ENCODE measurements at regions not wholly inside any gene's neighbourhood (a gene's known extent, or its start where the extent isn't known, plus 50 kb on each side); places are given as distances from the start of the nearest gene placed in this dataset.

DNA sequence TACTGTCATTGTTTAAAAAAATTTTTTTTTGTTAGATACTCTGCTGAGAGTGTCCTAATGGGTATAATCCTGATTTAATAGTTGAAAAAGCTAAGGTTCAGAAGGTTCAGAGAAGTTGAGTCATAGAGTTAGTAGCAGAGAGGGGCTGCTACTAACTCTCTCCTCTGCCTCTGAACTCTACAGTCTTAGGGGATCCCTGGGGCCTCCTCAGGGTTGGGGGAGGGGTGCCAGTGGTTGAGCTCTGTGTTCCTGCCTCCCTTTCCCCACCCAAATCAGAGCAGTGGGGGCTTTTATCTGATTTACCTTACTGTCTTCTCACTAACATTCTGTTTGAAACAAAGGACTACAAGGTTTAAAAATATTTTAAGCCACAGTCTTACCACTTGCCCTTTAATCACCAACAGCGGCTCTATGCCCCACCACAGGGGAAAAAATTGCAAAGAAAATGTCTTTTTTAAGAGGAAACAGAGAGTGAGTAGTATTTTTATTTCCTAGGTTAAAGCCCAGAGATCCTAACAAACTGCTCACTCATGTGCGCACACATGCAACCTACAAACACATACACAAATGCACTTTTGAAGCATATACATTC lies 102.2 kb upstream of the ATP6AP2 start:
- TF ChIP-seq, protein P1, sequence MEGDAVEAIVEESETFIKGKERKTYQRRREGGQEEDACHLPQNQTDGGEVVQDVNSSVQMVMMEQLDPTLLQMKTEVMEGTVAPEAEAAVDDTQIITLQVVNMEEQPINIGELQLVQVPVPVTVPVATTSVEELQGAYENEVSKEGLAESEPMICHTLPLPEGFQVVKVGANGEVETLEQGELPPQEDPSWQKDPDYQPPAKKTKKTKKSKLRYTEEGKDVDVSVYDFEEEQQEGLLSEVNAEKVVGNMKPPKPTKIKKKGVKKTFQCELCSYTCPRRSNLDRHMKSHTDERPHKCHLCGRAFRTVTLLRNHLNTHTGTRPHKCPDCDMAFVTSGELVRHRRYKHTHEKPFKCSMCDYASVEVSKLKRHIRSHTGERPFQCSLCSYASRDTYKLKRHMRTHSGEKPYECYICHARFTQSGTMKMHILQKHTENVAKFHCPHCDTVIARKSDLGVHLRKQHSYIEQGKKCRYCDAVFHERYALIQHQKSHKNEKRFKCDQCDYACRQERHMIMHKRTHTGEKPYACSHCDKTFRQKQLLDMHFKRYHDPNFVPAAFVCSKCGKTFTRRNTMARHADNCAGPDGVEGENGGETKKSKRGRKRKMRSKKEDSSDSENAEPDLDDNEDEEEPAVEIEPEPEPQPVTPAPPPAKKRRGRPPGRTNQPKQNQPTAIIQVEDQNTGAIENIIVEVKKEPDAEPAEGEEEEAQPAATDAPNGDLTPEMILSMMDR (IDR thresholded peaks at IDR 0.05): no peak
- Histone ChIP-seq H3K4me3 (no peak overlapping the region), H3K27ac (no peak overlapping the region), H3K9me3 (no peaks in the 10 kb centered on the region), H3K36me3 (no peaks in the 10 kb centered on the region), H3K27me3 (no peaks in the 10 kb centered on the region), H3K4me1 (no peaks in the 10 kb centered on the region)
- DNase-seq (no peak), ATAC-seq (no peak)
- intact Hi-C loops (cut with DNase I): no loop called here

GRCh38 chrX:40476958-40477357 lies 103.8 kb upstream of the ATP6AP2 start:
- Histone ChIP-seq H3K4me3 (no peak overlapping the region), H3K36me3 (no peaks in the 10 kb centered on the region), H3K4me1 (peaks cover 0 to 7% of the 10 kb centered on the region in 2 donors), H3K27ac (no peak overlapping the region), H3K9me3 (no peaks in the 10 kb centered on the region), H3K27me3 (no peaks in the 10 kb centered on the region)
- no peak for DNase-seq
- TF ChIP-seq, protein P1 (IDR thresholded peaks at IDR 0.05): no peak
- ATAC-seq: no peak
- intact Hi-C loops (cut with DNase I): no loop called here

DNA sequence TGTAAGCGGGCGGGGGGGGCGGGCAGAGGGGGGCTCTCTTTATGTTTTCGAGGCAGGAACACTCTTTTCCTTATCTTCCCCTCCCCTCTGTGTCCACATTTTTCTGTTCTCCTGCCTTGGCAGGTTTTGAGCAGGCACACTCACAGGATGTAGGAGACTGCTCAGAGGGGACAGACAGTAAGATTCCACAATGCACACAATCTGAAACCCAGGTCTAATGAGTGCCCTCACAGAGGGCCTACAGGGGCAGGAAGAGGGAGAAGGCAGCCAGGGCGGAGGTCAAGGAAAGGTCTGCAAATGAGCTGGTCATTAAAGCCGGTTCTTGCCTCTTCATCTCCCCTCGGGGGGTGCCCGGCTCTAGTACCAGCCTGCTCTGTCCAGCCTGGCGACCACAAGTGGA lies 106.1 kb upstream of the ATP6AP2 start:
- intact Hi-C loops (cut with DNase I): no loop called here
- Histone ChIP-seq H3K4me3 (no peak overlapping the region), H3K27me3 (no peaks in the 10 kb centered on the region), H3K36me3 (no peaks in the 10 kb centered on the region), H3K9me3 (no peaks in the 10 kb centered on the region), H3K27ac (no peak overlapping the region), H3K4me1 (peaks cover 0 to 7% of the 10 kb centered on the region in 2 donors)
- ATAC-seq (no peak), DNase-seq (no peak)
- TF ChIP-seq, protein P1 (IDR thresholded peaks at IDR 0.05): no peak

- DNase-seq: peak in 3 of 4 donors; percentile 41 to 62 (median 60)
- H3K4me3 ChIP-seq: no peak overlapping the region
- H3K9me3 ChIP-seq: no peaks in the 10 kb centered on the region
- H3K27ac ChIP-seq: no peak overlapping the region
- intact Hi-C loops (cut with DNase I): no loop called here
- H3K36me3 ChIP-seq: no peaks in the 10 kb centered on the region
- H3K4me1 ChIP-seq: peaks cover 0 to 7% of the 10 kb centered on the region in 2 donors
- ATAC-seq: peak; percentile 66
- no peaks in the 10 kb centered on the region for H3K27me3 ChIP-seq
- TF ChIP-seq, protein P1 (IDR thresholded peaks at IDR 0.05): no peak
These were observed 106.6 kb upstream of the ATP6AP2 start for GRCh38 chrX:40474205-40474626.

DNA sequence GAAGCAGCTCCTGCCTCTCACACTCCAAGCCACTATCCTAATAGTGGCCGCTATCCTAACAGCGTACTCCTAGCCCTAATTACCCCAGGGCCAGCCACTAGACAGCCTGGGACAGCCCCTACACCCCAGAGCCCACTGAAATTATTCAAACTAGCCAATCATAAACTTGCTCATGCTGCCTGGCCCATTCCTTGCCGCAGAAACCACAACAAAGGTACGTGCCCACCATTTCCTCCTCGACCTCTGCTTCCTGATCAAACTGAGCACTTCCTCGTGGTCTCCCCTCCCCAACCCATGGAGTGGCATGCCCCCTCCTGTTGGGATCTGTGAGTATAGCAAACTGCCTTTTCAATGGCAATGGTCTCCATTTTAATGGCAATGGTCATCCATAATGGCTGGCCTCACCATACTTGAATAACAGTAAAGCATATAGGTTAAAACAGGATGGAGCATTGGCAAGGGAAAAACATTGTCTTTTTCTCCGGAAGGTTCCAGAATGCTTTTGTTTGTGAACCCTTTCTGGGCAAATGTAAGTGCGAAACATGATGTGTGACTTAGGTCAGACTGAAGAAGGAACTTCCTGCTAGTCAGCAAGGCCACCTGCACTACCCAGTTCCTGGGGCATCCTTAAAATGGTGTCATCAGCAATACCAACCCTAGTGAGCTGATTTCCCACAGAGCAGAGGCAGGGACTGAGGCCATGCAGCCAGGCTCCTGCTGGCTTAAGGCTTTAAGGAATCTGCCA lies 107.1 kb upstream of the ATP6AP2 start:
- TF ChIP-seq, protein P1 (IDR thresholded peaks at IDR 0.05): no peak
- ATAC-seq: no peak
- intact Hi-C loops (cut with DNase I): no loop called here
- Histone ChIP-seq H3K36me3 (no peaks in the 10 kb centered on the region), H3K27ac (no peak overlapping the region), H3K4me1 (peaks cover 0 to 7% of the 10 kb centered on the region in 2 donors), H3K4me3 (no peak overlapping the region), H3K27me3 (no peaks in the 10 kb centered on the region), H3K9me3 (no peaks in the 10 kb centered on the region)
- no peak for DNase-seq

Measured in left lung (tissue), 4 donors.